ENCODE measurements at regions not wholly inside any gene's neighbourhood (a gene's known extent, or its start where the extent isn't known, plus 50 kb on each side); places are given as distances from the start of the nearest gene placed in this dataset.
"Not testable (repeated sequence)": the region's sequence is repeated elsewhere in the genome, so short reads cannot be mapped to it uniquely, and the experiment has no call there.

GRCh38 chr10:22133749-22134624, 83.8 kb downstream of the EBLN1 start:
- no peak for FAIRE-seq
- Histone ChIP-seq H3K9me3 (no peaks in the 10 kb centered on the region), H3K4me1 (no peaks in the 10 kb centered on the region), H3K4me2 (no peak overlapping the region), H3K27ac (no peak overlapping the region), H3K4me3 (no peak overlapping the region)
- POLR2A ChIA-PET, result no interaction called here
- TF ChIP-seq MAZ (IDR thresholded peaks at IDR 0.05; ENCODE audit: borderline replicate concordance, low read depth, low read length) (no peak), ZC3H11A (IDR thresholded peaks at IDR 0.05) (no peak), RCOR1 (IDR thresholded peaks at IDR 0.05; ENCODE audit: low read depth, low read length) (no peak), POLR2AphosphoS2 (conservative IDR thresholded peaks at IDR 0.05; ENCODE audit: low read length) (no peak), SREBF2 (IDR thresholded peaks at IDR 0.05) (no peak), ELK1 (IDR thresholded peaks at IDR 0.05; ENCODE audit: low read depth, low read length) (no peak), EP300 (IDR thresholded peaks at IDR 0.05) (no peak), CEBPB (IDR thresholded peaks at IDR 0.05) (no peak), KDM1A (IDR thresholded peaks at IDR 0.05; ENCODE audit: low read depth) (no peak), PHF8 (IDR thresholded peaks at IDR 0.05; ENCODE audit: borderline replicate concordance, low read depth) (no peak), RNF2 (IDR thresholded peaks at IDR 0.05; ENCODE audit: borderline replicate concordance, low read depth) (no peak), SMC3 (IDR thresholded peaks at IDR 0.05) (no peak)
- TF ChIP-seq, protein P1, sequence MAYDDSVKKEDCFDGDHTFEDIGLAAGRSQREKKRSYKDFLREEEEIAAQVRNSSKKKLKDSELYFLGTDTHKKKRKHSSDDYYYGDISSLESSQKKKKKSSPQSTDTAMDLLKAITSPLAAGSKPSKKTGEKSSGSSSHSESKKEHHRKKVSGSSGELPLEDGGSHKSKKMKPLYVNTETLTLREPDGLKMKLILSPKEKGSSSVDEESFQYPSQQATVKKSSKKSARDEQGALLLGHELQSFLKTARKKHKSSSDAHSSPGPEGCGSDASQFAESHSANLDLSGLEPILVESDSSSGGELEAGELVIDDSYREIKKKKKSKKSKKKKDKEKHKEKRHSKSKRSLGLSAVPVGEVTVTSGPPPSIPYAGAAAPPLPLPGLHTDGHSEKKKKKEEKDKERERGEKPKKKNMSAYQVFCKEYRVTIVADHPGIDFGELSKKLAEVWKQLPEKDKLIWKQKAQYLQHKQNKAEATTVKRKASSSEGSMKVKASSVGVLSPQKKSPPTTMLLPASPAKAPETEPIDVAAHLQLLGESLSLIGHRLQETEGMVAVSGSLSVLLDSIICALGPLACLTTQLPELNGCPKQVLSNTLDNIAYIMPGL (CRISPR knock-in tag; IDR thresholded peaks at IDR 0.05; ENCODE audit: borderline replicate concordance), result no peak
- TF ChIP-seq, protein P2, sequence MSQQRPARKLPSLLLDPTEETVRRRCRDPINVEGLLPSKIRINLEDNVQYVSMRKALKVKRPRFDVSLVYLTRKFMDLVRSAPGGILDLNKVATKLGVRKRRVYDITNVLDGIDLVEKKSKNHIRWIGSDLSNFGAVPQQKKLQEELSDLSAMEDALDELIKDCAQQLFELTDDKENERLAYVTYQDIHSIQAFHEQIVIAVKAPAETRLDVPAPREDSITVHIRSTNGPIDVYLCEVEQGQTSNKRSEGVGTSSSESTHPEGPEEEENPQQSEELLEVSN (IDR thresholded peaks at IDR 0.05; ENCODE audit: borderline replicate concordance, low read depth), result no peak
- 59% methylated on average over 11 of the region's 11 CpGs for WGBS (ENCODE audit: missing lambda C conversion rate)
- no peak for DNase-seq (ENCODE audit: low read depth in 1 of 2, low spot score in 1 of 2)
- CTCF ChIA-PET, result no interaction called here
- no peak for ATAC-seq

DNA sequence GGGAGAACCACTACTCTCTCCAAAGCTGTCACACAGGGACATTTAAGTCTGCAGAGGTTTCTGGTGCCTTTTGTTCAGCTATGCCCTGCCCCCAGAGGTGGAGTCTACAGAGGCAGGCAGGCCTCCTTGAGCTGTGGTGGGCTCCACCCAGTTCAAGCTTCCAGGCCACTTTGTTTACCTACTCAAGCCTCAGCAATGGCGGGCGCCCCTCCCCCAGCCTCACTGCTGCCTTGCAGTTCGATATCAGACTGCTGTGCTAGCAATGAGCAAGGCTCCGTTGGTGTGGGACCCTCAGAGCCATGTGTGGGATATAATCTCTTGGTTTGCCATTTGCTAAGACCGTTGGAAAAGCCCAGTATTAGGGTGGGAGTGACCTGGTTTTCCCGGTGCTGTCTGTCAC, 87.0 kb downstream of the EBLN1 start:
- H3K27ac ChIP-seq; ATAC-seq; H3K4me3 ChIP-seq; H3K9me3 ChIP-seq; CTCF ChIA-PET; POLR2A ChIA-PET; H3K4me1 ChIP-seq; FAIRE-seq; DNase-seq (ENCODE audit: low read depth in 1 of 2, low spot score in 1 of 2): not testable (repeated sequence)
- H3K4me2 ChIP-seq, result peak overlapping the region; percentile 47; the same call in 1 of the 3 replicates
- WGBS (ENCODE audit: missing lambda C conversion rate), result 20% methylated on average over 4 of the region's 6 CpGs

DNA sequence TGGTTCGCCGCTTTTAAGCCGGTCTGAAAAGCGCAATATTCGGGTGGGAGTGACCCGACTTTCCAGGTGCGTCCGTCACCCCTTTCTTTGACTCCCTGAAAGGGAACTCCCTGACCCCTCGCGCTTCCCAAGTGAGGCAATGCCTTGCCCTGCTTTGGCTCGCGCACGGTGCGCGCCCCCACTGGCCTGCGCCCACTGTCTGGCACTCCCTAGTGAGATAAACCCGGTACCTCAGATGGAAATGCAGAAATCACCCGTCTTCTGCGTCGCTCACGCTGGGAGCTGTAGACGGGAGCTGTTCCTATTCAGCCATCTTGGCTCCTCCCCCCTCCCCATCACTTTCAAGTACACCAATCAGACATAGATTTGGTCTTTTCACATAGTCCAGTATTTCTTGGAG, 88.2 kb downstream of the EBLN1 start:
- H3K9me3 ChIP-seq; H3K27ac ChIP-seq; FAIRE-seq; CTCF ChIA-PET; DNase-seq (ENCODE audit: low read depth in 1 of 2, low spot score in 1 of 2); H3K4me1 ChIP-seq; H3K4me3 ChIP-seq; POLR2A ChIA-PET; ATAC-seq; H3K4me2 ChIP-seq: not testable (repeated sequence)
- whole genome bisulfite sequencing (ENCODE audit: missing lambda C conversion rate), result 92% methylated on average over 22 of the region's 22 CpGs

DNA sequence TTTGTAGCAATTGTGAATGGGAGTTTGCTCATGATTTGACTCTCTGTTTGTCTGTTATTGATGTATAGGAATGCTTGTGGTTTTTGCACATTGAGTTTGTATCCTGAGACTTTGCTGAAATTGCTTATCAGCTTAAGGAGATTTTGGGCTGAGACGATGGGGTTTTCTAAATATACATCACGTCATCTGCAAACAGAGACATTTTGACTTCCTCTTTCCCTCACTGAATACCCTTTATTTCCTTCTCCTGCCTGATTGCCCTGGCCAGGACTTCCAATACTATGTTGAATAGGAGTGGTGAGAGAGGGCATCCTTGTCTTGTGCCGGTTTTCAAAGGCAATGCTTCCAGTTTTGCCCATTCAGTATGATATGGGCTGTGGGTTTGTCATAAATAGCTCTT, 96.6 kb downstream of the EBLN1 start:
- ATAC-seq; DNase-seq (ENCODE audit: low read depth in 1 of 2, low spot score in 1 of 2); H3K9me3 ChIP-seq; H3K4me2 ChIP-seq; FAIRE-seq; H3K4me3 ChIP-seq; H3K4me1 ChIP-seq; H3K27ac ChIP-seq; POLR2A ChIA-PET: not testable (repeated sequence)
- CTCF ChIA-PET, result interaction anchor here (1.5 kb wide), 1 partner anchor 38 kb away, joined by 3 read pairs; no protein-coding TSS in a partner anchor
- WGBS (ENCODE audit: missing lambda C conversion rate), result 40% methylated on average over 3 of the region's 3 CpGs

- H3K27ac ChIP-seq; ATAC-seq; H3K4me1 ChIP-seq; DNase-seq (ENCODE audit: low read depth in 1 of 2, low spot score in 1 of 2); POLR2A ChIA-PET; H3K4me2 ChIP-seq; FAIRE-seq; H3K4me3 ChIP-seq; H3K9me3 ChIP-seq: not testable (repeated sequence)
- CTCF ChIA-PET, result interaction anchor here (1.0 kb wide), 1 partner anchor 44 kb away, joined by 3 read pairs; no protein-coding TSS in a partner anchor
- 9% methylated on average over 1 of the region's 1 CpG for WGBS (ENCODE audit: missing lambda C conversion rate)
These were observed 97.7 kb downstream of the EBLN1 start for GRCh38 chr10:22120072-22120471.

- H3K27ac ChIP-seq; H3K4me2 ChIP-seq; H3K9me3 ChIP-seq; POLR2A ChIA-PET; H3K4me3 ChIP-seq; FAIRE-seq; DNase-seq (ENCODE audit: low read depth in 1 of 2, low spot score in 1 of 2); ATAC-seq; H3K4me1 ChIP-seq: not testable (repeated sequence)
- 59% methylated on average over 4 of the region's 5 CpGs for WGBS (ENCODE audit: missing lambda C conversion rate)
- CTCF ChIA-PET, result interaction anchor here (1.0 kb wide), 1 partner anchor 44 kb away, joined by 3 read pairs; no protein-coding TSS in a partner anchor
These were observed 98.2 kb downstream of the EBLN1 start for GRCh38 chr10:22119575-22119974.

All from A549 (cell line).